A549 (cell line): ENCODE measurements at regions not wholly inside any gene's neighbourhood (a gene's known extent, or its start where the extent isn't known, plus 50 kb on each side); places are given as distances from the start of the nearest gene placed in this dataset.

Experiments used
- HOXA7 ChIP-seq: fragments of 250-450 bp; sonication (Bioruptor Pico); IDR thresholded peaks from 2 replicates; pipeline ENCODE4 v1.5.0; 2020; ENCODE audit warnings: mild to moderate bottlenecking, moderate library complexity
- POLR2A ChIP-seq: IDR thresholded peaks from 2 replicates; pipeline ENCODE4 v1.6.1; 2012; ENCODE audit warnings: mild to moderate bottlenecking, low read length
- TF ChIP-seq, protein P1 (sequence below): fragments of >200 bp; sonication (Bioruptor Twin); formaldehyde crosslinking; IDR thresholded peaks from 3 replicates; pipeline ENCODE4 v1.6.1; 2016
- TF ChIP-seq, protein P2 (sequence below): IDR thresholded peaks from 2 replicates; pipeline ENCODE4 v1.6.1; 2012
- TF ChIP-seq, protein P3 (sequence below): fragments of 450-650 bp; IDR thresholded peaks from 2 replicates; pipeline ENCODE4 v1.6.1; 2014; ENCODE audit warnings: antibody characterized with exemption

DNA sequence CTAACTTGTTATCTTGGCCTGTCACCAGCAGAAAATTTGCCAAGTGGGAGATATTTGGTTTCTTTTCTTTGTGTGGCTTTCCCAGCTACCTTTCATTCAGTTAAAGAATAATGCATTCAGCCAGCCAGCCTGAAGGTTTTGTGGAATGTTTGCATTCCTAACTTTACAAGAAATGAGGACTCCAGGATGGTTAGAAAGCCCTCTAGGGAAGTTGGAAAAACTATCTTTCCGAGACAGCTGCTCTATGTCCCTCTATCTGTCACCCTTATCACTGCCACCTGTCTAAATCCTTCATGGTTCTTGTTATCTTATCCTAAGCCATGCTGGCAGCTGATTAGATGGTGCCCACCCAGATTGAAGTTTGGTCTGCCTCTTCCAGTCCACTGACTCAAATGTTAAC, 384.2 kb downstream of the SH3BGRL start:
- TF ChIP-seq, protein P1, sequence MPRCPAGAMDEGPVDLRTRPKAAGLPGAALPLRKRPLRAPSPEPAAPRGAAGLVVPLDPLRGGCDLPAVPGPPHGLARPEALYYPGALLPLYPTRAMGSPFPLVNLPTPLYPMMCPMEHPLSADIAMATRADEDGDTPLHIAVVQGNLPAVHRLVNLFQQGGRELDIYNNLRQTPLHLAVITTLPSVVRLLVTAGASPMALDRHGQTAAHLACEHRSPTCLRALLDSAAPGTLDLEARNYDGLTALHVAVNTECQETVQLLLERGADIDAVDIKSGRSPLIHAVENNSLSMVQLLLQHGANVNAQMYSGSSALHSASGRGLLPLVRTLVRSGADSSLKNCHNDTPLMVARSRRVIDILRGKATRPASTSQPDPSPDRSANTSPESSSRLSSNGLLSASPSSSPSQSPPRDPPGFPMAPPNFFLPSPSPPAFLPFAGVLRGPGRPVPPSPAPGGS, result no peak
- TF ChIP-seq, protein P2, sequence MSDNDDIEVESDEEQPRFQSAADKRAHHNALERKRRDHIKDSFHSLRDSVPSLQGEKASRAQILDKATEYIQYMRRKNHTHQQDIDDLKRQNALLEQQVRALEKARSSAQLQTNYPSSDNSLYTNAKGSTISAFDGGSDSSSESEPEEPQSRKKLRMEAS, result no peak
- TF ChIP-seq, protein P3, sequence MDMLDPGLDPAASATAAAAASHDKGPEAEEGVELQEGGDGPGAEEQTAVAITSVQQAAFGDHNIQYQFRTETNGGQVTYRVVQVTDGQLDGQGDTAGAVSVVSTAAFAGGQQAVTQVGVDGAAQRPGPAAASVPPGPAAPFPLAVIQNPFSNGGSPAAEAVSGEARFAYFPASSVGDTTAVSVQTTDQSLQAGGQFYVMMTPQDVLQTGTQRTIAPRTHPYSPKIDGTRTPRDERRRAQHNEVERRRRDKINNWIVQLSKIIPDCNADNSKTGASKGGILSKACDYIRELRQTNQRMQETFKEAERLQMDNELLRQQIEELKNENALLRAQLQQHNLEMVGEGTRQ, result no peak
- TF ChIP-seq POLR2A (no peak), HOXA7 (CRISPR knock-in tag) (no peak)
